Activated naive CD8-positive, alpha-beta T cell treated with anti-CD3 and anti-CD28 coated beads, Interleukin-2, amount 50 U/mL, for 24 hours (primary cell): ENCODE measurements at regions not wholly inside any gene's neighbourhood (a gene's known extent, or its start where the extent isn't known, plus 50 kb on each side); places are given as distances from the start of the nearest gene placed in this dataset.
"Not testable (repeated sequence)": the region's sequence is repeated elsewhere in the genome, so short reads cannot be mapped to it uniquely, and the experiment has no call there.

ENCODE experiments used
- ATAC-seq: fragments of 150-1000 bp; cut with Tn5 transposase; one replicate; pipeline ENCODE4 v1.10.0; 2021
- DNase-seq: peaks from one replicate; pipeline ENCODE4 v3.0.0; 2021
- H3K27ac Mint-ChIP-seq: one replicate; pipeline ENCODE4 v1.8.0; 2021; ENCODE audit warnings: mild to moderate bottlenecking, mixed read lengths
- H3K27me3 Mint-ChIP-seq: one replicate; pipeline ENCODE4 v1.8.0; 2021; ENCODE audit warnings: mixed read lengths
- H3K36me3 Mint-ChIP-seq: one replicate; pipeline ENCODE4 v1.8.0; 2021; ENCODE audit warnings: low read depth, mixed read lengths
- H3K4me1 Mint-ChIP-seq: one replicate; pipeline ENCODE4 v1.8.0; 2021; ENCODE audit warnings: mixed read lengths
- H3K4me3 Mint-ChIP-seq: one replicate; pipeline ENCODE4 v1.8.0; 2021; ENCODE audit warnings: mild to moderate bottlenecking, moderate library complexity, mixed read lengths
- H3K9me3 Mint-ChIP-seq: one replicate; pipeline ENCODE4 v1.8.0; 2021; ENCODE audit warnings: mixed read lengths

DNA sequence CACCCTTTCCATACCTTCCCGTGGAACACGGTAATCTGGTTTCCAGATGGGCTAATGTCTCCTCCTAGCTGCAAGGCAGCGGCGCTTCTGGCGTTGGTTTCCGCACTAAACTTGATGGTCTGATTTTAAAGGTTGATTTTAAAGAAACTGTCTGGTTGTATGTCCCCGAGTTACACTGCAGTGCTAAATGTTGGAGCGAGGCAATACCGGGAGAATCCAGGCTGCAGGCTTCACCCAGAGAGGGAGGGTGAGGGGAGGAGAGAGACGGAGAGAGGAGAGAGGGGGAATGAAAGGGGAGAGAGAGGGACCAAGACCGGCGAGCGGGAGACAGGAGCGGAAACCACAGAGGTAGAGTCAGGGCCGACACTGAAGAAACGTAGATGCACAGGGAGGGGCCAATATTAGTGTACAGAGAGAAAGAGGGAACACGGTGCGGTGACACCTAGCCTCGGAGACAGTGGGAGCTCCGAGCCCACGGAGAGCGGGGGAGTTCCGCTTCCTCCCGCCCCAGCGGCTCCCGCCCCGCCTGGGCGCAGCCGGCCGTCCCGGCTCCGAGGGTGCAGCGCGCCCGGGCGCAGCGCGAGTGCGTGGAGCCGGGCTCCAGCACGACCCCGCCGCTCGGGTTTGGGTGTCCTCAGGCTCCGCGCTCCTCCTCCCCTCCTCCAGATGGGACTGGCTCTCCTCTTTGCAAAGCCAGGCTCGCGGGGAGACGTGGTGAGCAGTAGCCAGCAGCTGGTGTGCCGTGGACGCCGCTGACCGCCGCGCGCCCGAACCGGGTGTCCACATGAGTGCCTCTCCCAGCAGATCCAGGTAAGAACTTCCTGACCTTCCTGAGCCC lies 71.9 kb upstream of the GRAMD1B start:
- DNase-seq (peak; percentile 43), ATAC-seq (peak; percentile 69)
- Mint-ChIP-seq H3K4me1 (peaks cover 45% of the 10 kb centered on the region), H3K9me3 (no peaks in the 10 kb centered on the region), H3K27me3 (peaks cover 56% of the 10 kb centered on the region), H3K4me3 (peak overlapping the region; percentile 88), H3K36me3 (peaks cover 1% of the 10 kb centered on the region), H3K27ac (peak overlapping the region; percentile 91)

DNA sequence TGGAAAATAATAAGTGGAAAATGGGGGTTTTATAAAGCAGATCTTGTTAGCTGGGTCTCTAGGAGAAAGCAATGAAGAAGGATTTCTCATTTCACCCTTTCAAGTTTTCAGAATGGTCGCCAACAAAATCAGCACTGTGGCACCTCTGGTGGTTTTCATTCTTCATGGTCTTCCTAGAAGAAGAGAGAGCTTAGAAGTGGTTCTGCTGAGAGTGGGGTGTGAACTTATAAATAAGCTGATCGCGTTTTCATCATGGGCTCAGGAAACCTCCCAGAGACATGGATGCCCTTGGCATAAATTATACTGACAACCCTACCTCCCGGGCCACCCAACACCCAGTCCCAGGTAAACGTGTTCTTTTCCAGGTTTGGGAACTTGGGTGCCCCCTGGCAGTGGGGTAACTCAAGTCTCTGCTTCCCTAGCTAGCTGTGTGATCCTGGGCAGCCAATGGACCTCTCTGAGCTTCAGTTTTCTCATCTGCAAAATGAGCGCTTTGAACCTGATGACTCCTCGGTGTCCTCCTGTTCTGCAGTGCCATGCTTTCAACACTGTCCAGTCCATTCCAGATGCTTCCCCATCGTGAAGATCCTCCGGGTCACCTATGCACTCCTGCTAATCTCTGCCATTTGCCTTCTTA lies 72.6 kb upstream of the GRAMD1B start:
- ATAC-seq = peak; percentile 75

DNA sequence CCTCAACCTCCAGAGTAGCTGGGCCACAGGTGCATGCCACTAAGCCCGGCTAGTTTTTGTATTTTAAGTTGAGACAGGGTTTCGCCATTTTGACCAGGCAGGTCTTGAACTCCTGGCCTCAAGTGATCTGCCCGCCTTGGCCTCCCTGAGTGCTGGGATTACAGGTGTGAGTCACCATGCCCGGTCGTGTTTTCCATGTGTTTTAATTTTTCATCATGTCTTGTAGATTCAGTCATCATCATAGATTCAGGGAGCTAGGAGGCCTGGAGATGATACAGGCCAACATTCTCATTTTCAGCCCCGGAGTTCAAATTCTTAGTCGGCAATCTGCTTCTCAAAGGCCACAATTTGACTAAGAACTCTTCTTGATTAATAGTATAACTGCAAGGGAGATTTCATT lies 73.5 kb upstream of the GRAMD1B start:
- H3K36me3 Mint-ChIP-seq = peaks cover 1% of the 10 kb centered on the region
- H3K27ac Mint-ChIP-seq = peak overlapping the region; percentile 91
- peak; percentile 49 for DNase-seq
- H3K4me1 Mint-ChIP-seq = peaks cover 32% of the 10 kb centered on the region
- H3K27me3 Mint-ChIP-seq = peaks cover 57% of the 10 kb centered on the region
- H3K9me3 Mint-ChIP-seq = no peaks in the 10 kb centered on the region
- ATAC-seq = peak; percentile 31
- peak overlapping the region; percentile 88 for H3K4me3 Mint-ChIP-seq

More for the DNA sequence above, 72.6 kb upstream of the GRAMD1B start:
- peak; percentile 15 for DNase-seq
- H3K27me3 Mint-ChIP-seq = peaks cover 59% of the 10 kb centered on the region
- H3K36me3 Mint-ChIP-seq = peaks cover 1% of the 10 kb centered on the region
- H3K4me1 Mint-ChIP-seq = peaks cover 38% of the 10 kb centered on the region
- no peaks in the 10 kb centered on the region for H3K9me3 Mint-ChIP-seq
- H3K27ac Mint-ChIP-seq = peak overlapping the region; percentile 91
- peak overlapping the region; percentile 88 for H3K4me3 Mint-ChIP-seq

DNA sequence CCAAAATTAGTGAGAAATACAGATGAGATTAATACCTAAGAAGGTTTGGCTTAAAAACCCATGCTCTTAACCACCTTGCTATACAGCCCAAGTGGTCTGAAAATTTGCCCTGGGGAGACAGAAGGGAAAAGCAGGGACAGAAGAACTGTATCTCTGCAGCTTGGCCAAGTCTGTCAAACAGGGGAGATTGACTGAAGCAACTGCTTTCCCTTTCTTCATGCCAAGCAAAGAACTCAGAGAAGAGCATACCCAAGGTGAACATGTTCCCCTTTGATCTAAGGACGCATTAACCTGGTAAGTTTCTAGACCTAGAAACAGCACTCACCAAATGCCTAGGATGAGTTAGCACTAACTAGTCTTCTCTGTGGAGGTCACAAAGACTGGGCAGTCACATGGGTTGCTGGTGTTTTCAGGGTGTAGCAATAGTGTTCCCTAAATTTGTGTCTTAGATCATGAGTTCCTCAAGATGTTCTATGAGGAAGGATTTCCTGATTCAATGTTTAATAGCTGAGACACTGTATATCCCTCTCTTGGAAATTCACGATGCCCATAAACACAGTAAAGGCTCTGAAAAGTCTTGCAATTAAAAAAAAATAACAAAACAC lies 75.6 kb upstream of the GRAMD1B start:
- DNase-seq (no peak), ATAC-seq (no peak)
- Mint-ChIP-seq H3K27me3 (peaks cover 49% of the 10 kb centered on the region), H3K27ac (no peak overlapping the region), H3K36me3 (peaks cover 1% of the 10 kb centered on the region), H3K9me3 (no peaks in the 10 kb centered on the region), H3K4me3 (no peak overlapping the region), H3K4me1 (peaks cover 27% of the 10 kb centered on the region)

- H3K27ac Mint-ChIP-seq = no peak overlapping the region
- ATAC-seq = no peak
- no peak for DNase-seq
- no peaks in the 10 kb centered on the region for H3K36me3 Mint-ChIP-seq
- peaks cover 8% of the 10 kb centered on the region for H3K4me1 Mint-ChIP-seq
- H3K9me3 Mint-ChIP-seq = no peaks in the 10 kb centered on the region
- no peak overlapping the region for H3K4me3 Mint-ChIP-seq
- peaks cover 45% of the 10 kb centered on the region for H3K27me3 Mint-ChIP-seq
These were observed 78.7 kb upstream of the GRAMD1B start for GRCh38 chr11:123351375-123351774.

DNA sequence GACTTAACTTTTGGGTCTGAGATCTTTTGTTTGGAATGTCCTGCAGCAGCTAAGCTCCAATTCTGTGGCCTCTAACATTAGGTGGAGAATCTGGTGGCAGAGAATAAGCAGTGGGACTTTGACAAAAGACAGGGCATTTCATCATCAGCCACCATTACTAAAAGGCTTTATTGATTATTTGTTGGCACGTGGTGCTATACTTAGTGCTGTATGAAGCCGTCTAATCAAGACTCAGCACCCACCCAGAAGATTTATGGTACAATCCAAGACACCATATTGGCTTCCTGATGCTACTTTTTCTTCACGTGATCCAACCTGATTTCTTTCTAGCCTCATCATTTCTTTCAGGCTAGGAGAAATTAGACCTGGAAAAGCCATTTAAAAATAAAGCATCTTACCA lies 80.7 kb upstream of the GRAMD1B start:
- H3K9me3 Mint-ChIP-seq = no peaks in the 10 kb centered on the region
- DNase-seq (no peak), ATAC-seq (no peak)
- no peak overlapping the region for H3K27ac Mint-ChIP-seq
- no peaks in the 10 kb centered on the region for H3K36me3 Mint-ChIP-seq
- H3K4me3 Mint-ChIP-seq = no peak overlapping the region
- no peaks in the 10 kb centered on the region for H3K4me1 Mint-ChIP-seq
- H3K27me3 Mint-ChIP-seq = peaks cover 39% of the 10 kb centered on the region

GRCh38 chr11:123344790-123345357 lies 85.2 kb upstream of the GRAMD1B start:
- DNase-seq (no peak), ATAC-seq (no peak)
- Mint-ChIP-seq H3K9me3 (peaks cover 8% of the 10 kb centered on the region), H3K27ac (no peak overlapping the region), H3K4me3 (no peak overlapping the region), H3K4me1 (no peaks in the 10 kb centered on the region), H3K36me3 (no peaks in the 10 kb centered on the region), H3K27me3 (peaks cover 29% of the 10 kb centered on the region)

- ATAC-seq, H3K27ac Mint-ChIP-seq, H3K36me3 Mint-ChIP-seq, H3K9me3 Mint-ChIP-seq, H3K4me1 Mint-ChIP-seq, H3K4me3 Mint-ChIP-seq, DNase-seq: not testable (repeated sequence)
- peaks cover 28% of the 10 kb centered on the region for H3K27me3 Mint-ChIP-seq
These were observed 85.9 kb upstream of the GRAMD1B start for GRCh38 chr11:123344188-123344587.

GRCh38 chr11:123338997-123339752 lies 90.9 kb upstream of the GRAMD1B start:
- no peaks in the 10 kb centered on the region for H3K36me3 Mint-ChIP-seq
- peaks cover 8% of the 10 kb centered on the region for H3K9me3 Mint-ChIP-seq
- ATAC-seq = no peak
- no peak overlapping the region for H3K27ac Mint-ChIP-seq
- H3K4me3 Mint-ChIP-seq = no peak overlapping the region
- peaks cover 32% of the 10 kb centered on the region for H3K27me3 Mint-ChIP-seq
- H3K4me1 Mint-ChIP-seq = peaks cover 14% of the 10 kb centered on the region
- DNase-seq = no peak

- no peak for DNase-seq
- Mint-ChIP-seq H3K4me1 (peaks cover 14% of the 10 kb centered on the region), H3K36me3 (no peaks in the 10 kb centered on the region), H3K9me3 (peaks cover 8% of the 10 kb centered on the region), H3K27ac (no peak overlapping the region), H3K27me3 (peaks cover 32% of the 10 kb centered on the region), H3K4me3 (no peak overlapping the region)
- ATAC-seq = peak; percentile 68
These were observed 91.7 kb upstream of the GRAMD1B start for GRCh38 chr11:123338266-123338800.

DNA sequence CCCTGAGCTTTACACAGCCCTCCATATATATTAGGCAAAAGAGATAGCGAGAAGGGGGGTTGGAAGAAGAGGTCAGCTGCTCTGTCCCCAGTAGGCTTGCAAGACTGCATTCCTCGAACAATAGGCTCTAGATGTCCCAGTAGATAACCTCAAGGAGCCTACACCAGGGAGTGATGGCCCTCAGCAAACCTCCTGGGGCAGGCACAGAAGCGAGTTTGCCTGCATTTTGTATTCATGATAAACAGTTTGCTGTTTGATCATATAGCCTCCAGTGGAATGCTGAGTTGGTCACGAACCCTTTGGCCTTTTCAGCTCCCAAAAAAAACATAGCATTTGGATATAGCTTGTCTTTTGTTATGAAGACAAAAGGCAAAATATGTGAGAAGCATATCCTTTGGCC lies 95.1 kb upstream of the GRAMD1B start:
- H3K9me3 Mint-ChIP-seq = no peaks in the 10 kb centered on the region
- no peak for DNase-seq
- H3K27ac Mint-ChIP-seq = no peak overlapping the region
- no peak for ATAC-seq
- peaks cover 14% of the 10 kb centered on the region for H3K4me1 Mint-ChIP-seq
- H3K36me3 Mint-ChIP-seq = no peaks in the 10 kb centered on the region
- H3K27me3 Mint-ChIP-seq = peaks cover 21% of the 10 kb centered on the region
- no peak overlapping the region for H3K4me3 Mint-ChIP-seq

- not testable (repeated sequence) for H3K9me3 Mint-ChIP-seq, H3K4me3 Mint-ChIP-seq, H3K27ac Mint-ChIP-seq, H3K36me3 Mint-ChIP-seq, DNase-seq, ATAC-seq, H3K4me1 Mint-ChIP-seq
- peaks cover 18% of the 10 kb centered on the region for H3K27me3 Mint-ChIP-seq
These were observed 97.5 kb upstream of the GRAMD1B start for GRCh38 chr11:123332577-123332976.

DNA sequence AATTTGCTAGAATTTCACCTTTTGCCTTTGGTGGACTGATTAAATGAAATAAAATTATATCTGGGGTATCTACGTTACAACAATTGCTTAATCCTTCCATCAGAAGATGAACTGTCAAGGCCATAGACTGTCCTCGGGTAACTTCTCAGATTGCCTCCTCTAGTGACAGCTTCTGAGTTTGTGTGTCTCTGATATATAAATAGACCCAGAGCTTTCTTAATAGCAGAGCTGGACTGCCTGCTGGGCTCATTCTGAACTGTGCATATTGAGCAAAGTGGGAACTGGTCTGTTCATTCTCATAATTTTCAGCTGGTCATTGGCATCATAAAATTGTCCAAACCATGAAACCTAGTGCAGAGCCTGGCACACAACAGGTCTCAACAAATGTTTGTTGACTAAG lies 99.1 kb upstream of the GRAMD1B start:
- no peaks in the 10 kb centered on the region for H3K4me1 Mint-ChIP-seq
- no peak overlapping the region for H3K27ac Mint-ChIP-seq
- DNase-seq = no peak
- H3K27me3 Mint-ChIP-seq = peaks cover 9% of the 10 kb centered on the region
- H3K9me3 Mint-ChIP-seq = no peaks in the 10 kb centered on the region
- H3K36me3 Mint-ChIP-seq = no peaks in the 10 kb centered on the region
- ATAC-seq = no peak
- no peak overlapping the region for H3K4me3 Mint-ChIP-seq

GRCh38 chr11:123330471-123330870 lies 99.6 kb upstream of the GRAMD1B start:
- Mint-ChIP-seq H3K4me1 (no peaks in the 10 kb centered on the region), H3K27ac (no peak overlapping the region), H3K4me3 (no peak overlapping the region), H3K36me3 (no peaks in the 10 kb centered on the region), H3K27me3 (peaks cover 5% of the 10 kb centered on the region), H3K9me3 (no peaks in the 10 kb centered on the region)
- ATAC-seq (no peak), DNase-seq (no peak)
